Breast epithelium (tissue), 3 donors: ENCODE measurements at regions not wholly inside any gene's neighbourhood (a gene's known extent, or its start where the extent isn't known, plus 50 kb on each side); places are given as distances from the start of the nearest gene placed in this dataset.

ENCODE experiments used
- POLR2A ChIP-seq: fragments of 450-650 bp; IDR thresholded peaks from one replicate; pipeline ENCODE4 v1.6.1; 2016; ENCODE audit warnings: antibody characterized with exemption, mild to moderate bottlenecking, moderate library complexity
- POLR2AphosphoS5 ChIP-seq, 3 donors: sonication (generic); formaldehyde crosslinking; IDR thresholded peaks; one replicate each; pipeline ENCODE4 v1.6.1; 2017; ENCODE audit warnings: antibody characterized with exemption in 3 of 3
- TF ChIP-seq, protein P1 (sequence below), 3 donors: fragments of 450-650 bp; IDR thresholded peaks; one replicate each; pipeline ENCODE4 v1.5.1; 2016 to 2017; ENCODE audit warnings: antibody characterized with exemption in 3 of 3, mild to moderate bottlenecking in 3 of 3, moderate library complexity in 3 of 3

DNA sequence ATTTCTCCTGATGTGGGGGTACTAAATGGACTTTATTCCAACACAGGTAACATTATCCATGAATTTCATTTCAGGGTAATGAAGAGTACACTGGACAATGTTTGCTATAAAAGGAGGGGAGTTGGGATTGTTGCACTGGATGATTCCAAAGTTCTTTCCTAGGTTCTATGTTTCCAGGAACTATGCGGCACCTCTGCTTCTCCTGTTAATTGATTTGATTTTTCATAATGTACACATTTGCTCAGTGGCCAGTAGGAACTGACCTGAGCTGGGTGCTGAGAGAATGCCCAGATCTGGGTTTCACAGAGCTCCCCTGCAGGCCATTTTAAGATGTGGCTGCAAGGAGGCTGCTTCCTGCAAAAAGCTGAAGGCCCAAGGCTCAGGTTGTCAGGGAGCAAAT, 171.7 kb downstream of the KLF13 start:
- TF ChIP-seq, protein P1, sequence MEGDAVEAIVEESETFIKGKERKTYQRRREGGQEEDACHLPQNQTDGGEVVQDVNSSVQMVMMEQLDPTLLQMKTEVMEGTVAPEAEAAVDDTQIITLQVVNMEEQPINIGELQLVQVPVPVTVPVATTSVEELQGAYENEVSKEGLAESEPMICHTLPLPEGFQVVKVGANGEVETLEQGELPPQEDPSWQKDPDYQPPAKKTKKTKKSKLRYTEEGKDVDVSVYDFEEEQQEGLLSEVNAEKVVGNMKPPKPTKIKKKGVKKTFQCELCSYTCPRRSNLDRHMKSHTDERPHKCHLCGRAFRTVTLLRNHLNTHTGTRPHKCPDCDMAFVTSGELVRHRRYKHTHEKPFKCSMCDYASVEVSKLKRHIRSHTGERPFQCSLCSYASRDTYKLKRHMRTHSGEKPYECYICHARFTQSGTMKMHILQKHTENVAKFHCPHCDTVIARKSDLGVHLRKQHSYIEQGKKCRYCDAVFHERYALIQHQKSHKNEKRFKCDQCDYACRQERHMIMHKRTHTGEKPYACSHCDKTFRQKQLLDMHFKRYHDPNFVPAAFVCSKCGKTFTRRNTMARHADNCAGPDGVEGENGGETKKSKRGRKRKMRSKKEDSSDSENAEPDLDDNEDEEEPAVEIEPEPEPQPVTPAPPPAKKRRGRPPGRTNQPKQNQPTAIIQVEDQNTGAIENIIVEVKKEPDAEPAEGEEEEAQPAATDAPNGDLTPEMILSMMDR (IDR thresholded peaks at IDR 0.05) = no peak
- TF ChIP-seq POLR2A = no peak
- TF ChIP-seq POLR2AphosphoS5 (IDR thresholded peaks at IDR 0.05) = no peak
